ENCODE measurements at regions not wholly inside any gene's neighbourhood (a gene's known extent, or its start where the extent isn't known, plus 50 kb on each side); places are given as distances from the start of the nearest gene placed in this dataset.

DNA sequence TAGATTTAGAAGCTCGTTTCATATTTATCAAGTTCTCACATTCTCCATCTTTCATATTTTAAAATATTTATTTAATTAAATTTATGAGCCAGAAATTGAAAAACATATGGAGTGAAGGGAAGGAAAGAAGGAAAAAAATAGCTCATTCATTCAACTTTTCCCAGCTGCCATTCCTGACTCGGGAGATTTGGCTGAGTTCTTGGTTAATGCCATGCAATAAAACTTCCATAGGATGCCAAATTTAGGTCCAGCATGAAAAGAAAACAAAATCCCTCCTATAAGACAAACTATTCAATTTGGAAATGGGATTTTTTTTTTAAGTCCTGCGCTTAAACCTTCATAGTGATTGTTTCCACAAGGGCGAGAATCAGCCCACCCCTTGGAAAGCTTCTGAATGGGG, 426.1 kb upstream of the TNP1 start:
- Histone ChIP-seq H3K36me3 (no peaks in the 10 kb centered on the region), H3K4me1 (ENCODE audit: control insufficient read depth in 1 of 2, insufficient read depth in 1 of 2, low read depth in 1 of 2, low read length in 1 of 2) (no peaks in the 10 kb centered on the region), H3K9me3 (no peaks in the 10 kb centered on the region), H3K4me3 (ENCODE audit: low read depth in 1 of 2, low read length in 1 of 2) (no peak overlapping the region), H3K27me3 (no peaks in the 10 kb centered on the region), H3K27ac (no peak overlapping the region)
- TF ChIP-seq, protein P1, sequence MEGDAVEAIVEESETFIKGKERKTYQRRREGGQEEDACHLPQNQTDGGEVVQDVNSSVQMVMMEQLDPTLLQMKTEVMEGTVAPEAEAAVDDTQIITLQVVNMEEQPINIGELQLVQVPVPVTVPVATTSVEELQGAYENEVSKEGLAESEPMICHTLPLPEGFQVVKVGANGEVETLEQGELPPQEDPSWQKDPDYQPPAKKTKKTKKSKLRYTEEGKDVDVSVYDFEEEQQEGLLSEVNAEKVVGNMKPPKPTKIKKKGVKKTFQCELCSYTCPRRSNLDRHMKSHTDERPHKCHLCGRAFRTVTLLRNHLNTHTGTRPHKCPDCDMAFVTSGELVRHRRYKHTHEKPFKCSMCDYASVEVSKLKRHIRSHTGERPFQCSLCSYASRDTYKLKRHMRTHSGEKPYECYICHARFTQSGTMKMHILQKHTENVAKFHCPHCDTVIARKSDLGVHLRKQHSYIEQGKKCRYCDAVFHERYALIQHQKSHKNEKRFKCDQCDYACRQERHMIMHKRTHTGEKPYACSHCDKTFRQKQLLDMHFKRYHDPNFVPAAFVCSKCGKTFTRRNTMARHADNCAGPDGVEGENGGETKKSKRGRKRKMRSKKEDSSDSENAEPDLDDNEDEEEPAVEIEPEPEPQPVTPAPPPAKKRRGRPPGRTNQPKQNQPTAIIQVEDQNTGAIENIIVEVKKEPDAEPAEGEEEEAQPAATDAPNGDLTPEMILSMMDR (IDR thresholded peaks at IDR 0.05) = no peak

DNA sequence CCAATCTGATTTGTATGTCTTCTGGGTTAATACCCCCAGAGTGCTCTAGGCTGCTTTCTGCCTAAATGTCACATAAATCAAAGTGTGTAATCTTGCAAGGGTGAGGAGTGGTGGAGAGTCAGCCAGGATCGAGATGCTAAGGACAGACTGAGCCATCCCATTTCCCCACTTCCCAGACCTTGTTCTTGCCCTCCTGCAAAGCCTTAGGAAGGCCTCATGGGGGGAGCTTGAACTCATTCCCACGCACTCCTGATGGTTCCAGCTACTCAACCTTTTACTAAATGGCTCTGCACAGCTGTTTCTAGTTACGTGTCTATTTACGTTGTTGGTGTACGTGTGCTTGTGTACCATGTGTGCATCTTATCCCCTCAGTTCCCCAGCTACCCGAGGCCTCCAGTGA, 423.6 kb upstream of the TNP1 start:
- H3K36me3 ChIP-seq = no peaks in the 10 kb centered on the region
- no peak overlapping the region for H3K27ac ChIP-seq
- TF ChIP-seq, protein P1 (IDR thresholded peaks at IDR 0.05) = no peak
- no peaks in the 10 kb centered on the region for H3K4me1 ChIP-seq (ENCODE audit: control insufficient read depth in 1 of 2, insufficient read depth in 1 of 2, low read depth in 1 of 2, low read length in 1 of 2)
- H3K9me3 ChIP-seq = no peaks in the 10 kb centered on the region
- no peak overlapping the region for H3K4me3 ChIP-seq (ENCODE audit: low read depth in 1 of 2, low read length in 1 of 2)
- H3K27me3 ChIP-seq = no peaks in the 10 kb centered on the region

DNA sequence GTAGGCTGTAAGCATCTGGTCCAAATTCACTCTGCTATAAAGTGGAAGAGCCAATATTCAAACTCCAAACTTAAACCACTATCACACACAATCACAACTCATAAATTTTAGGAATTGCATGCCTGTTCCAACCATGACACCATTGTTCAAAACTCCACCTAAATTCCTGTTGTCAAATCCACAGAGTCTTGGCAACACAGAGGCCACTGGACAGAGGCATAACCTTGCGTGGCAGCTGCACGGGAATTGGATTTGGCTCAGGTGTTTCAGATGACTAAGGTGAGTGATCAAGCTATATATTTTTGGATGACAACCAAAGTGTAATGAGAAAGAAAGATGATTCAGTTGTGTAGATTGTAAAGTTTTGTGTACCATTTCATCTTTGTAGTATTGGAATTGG, 422.7 kb upstream of the TNP1 start:
- Histone ChIP-seq H3K36me3 (no peaks in the 10 kb centered on the region), H3K27me3 (no peaks in the 10 kb centered on the region), H3K4me3 (ENCODE audit: low read depth in 1 of 2, low read length in 1 of 2) (no peak overlapping the region), H3K4me1 (ENCODE audit: control insufficient read depth in 1 of 2, insufficient read depth in 1 of 2, low read depth in 1 of 2, low read length in 1 of 2) (no peaks in the 10 kb centered on the region), H3K9me3 (no peaks in the 10 kb centered on the region), H3K27ac (no peak overlapping the region)
- TF ChIP-seq, protein P1 (IDR thresholded peaks at IDR 0.05) = no peak

DNA sequence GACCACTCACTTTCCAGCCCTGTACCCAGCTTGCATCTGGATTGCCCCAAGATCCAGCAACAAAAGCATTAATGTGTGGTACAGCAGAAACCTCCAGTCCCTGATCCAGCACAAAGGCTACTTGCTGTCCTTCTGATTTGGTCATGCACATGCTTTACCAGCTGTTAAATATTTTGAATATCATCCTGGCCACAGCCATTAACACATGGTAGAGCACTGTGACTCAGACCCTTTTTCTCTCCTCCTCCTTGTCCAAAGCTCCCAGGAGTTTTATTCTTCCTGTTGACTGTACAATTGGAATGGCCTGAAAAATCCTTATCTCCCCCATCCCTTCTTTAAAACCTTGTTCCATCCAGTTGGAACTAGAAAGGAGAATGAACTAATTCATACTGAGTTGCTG, 419.7 kb upstream of the TNP1 start:
- Histone ChIP-seq H3K4me3 (ENCODE audit: low read depth in 1 of 2, low read length in 1 of 2) (no peak overlapping the region), H3K9me3 (no peaks in the 10 kb centered on the region), H3K27ac (no peak overlapping the region), H3K36me3 (no peaks in the 10 kb centered on the region), H3K4me1 (ENCODE audit: control insufficient read depth in 1 of 2, insufficient read depth in 1 of 2, low read depth in 1 of 2, low read length in 1 of 2) (no peaks in the 10 kb centered on the region), H3K27me3 (no peaks in the 10 kb centered on the region)
- TF ChIP-seq, protein P1 (IDR thresholded peaks at IDR 0.05) = no peak

DNA sequence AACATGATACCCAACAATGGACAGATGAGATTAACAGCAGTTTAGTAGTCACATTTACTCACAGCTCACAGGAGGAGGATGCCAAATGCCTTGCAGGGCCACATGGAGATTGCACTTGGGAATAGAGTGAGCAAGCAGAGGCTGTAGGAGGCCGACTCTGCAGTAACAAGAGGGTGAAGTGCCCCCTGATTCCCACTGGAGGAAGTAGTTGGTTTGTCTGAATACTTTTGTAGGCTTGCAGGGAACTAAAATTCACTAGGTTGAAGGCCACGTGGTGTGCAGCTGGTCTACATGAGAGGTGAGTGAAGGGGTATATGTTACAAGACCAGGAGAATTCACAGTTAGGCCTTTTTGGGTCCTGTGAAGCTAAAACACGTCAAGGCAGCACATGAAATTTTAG, 419.3 kb upstream of the TNP1 start:
- H3K4me3 ChIP-seq (ENCODE audit: low read depth in 1 of 2, low read length in 1 of 2) = no peak overlapping the region
- H3K27ac ChIP-seq = no peak overlapping the region
- no peaks in the 10 kb centered on the region for H3K9me3 ChIP-seq
- H3K27me3 ChIP-seq = no peaks in the 10 kb centered on the region
- TF ChIP-seq, protein P1 (IDR thresholded peaks at IDR 0.05) = no peak
- no peaks in the 10 kb centered on the region for H3K4me1 ChIP-seq (ENCODE audit: control insufficient read depth in 1 of 2, insufficient read depth in 1 of 2, low read depth in 1 of 2, low read length in 1 of 2)
- no peaks in the 10 kb centered on the region for H3K36me3 ChIP-seq

Measured in neutrophil (primary cell).